GM12878 (cell line): ENCODE measurements at regions not wholly inside any gene's neighbourhood (a gene's known extent, or its start where the extent isn't known, plus 50 kb on each side); places are given as distances from the start of the nearest gene placed in this dataset.

Experiments used
- GABPA ChIP-seq: IDR thresholded peaks from 2 replicates; pipeline ENCODE4 v1.6.1; 2014; ENCODE audit warnings: antibody characterized with exemption, low read depth, mild to moderate bottlenecking, inconsistent platforms
- MTA3 ChIP-seq: IDR thresholded peaks from 2 replicates; pipeline ENCODE4 v1.6.1; 2012; ENCODE audit warnings: low read length, inconsistent platforms, borderline replicate concordance
- MYC ChIP-seq: IDR thresholded peaks from 2 replicates; pipeline ENCODE4 v1.6.1; 2011; ENCODE audit warnings: mild to moderate bottlenecking, low read length, moderate library complexity, inconsistent platforms; ENCODE audit not compliant: insufficient read depth, insufficient replicate concordance, insufficient read length, severe bottlenecking
- NFIC ChIP-seq: IDR thresholded peaks from 2 replicates; pipeline ENCODE4 v1.6.1; 2012; ENCODE audit warnings: low read depth, mild to moderate bottlenecking, inconsistent platforms, low read length, moderate library complexity
- NR2C2 ChIP-seq: IDR thresholded peaks from 2 replicates; pipeline ENCODE4 v1.6.1; 2011; ENCODE audit warnings: borderline replicate concordance, low read depth; ENCODE audit not compliant: control insufficient read depth, insufficient read length
- NRF1 ChIP-seq: conservative IDR thresholded peaks from 2 replicates; pipeline ENCODE4 v1.6.1; 2011; ENCODE audit warnings: mild to moderate bottlenecking, low read depth, low read length, improper control_type of control experiment
- RELA ChIP-seq: fragments of 450-650 bp; IDR thresholded peaks from 2 replicates; pipeline ENCODE4 v1.8.0; 2014; ENCODE audit warnings: borderline replicate concordance; ENCODE audit not compliant: partially characterized antibody
- RFX5 ChIP-seq: IDR thresholded peaks from 2 replicates; pipeline ENCODE4 v1.6.1; 2011; ENCODE audit warnings: low read depth, low read length, improper control_type of control experiment
- WRNIP1 ChIP-seq: IDR thresholded peaks from 2 replicates; pipeline ENCODE4 v1.6.1; 2011; ENCODE audit warnings: low read depth, low read length, improper control_type of control experiment, borderline replicate concordance
- TF ChIP-seq, protein P1 (sequence below): IDR thresholded peaks from 2 replicates; pipeline ENCODE4 v1.6.1; 2011; ENCODE audit warnings: low read depth, mild to moderate bottlenecking, low read length, moderate library complexity, borderline replicate concordance; ENCODE audit errors: extremely low read depth
- TF ChIP-seq, protein P2 (sequence below), 3 experiments: IDR thresholded peaks in 2 of 3; conservative IDR thresholded peaks in 1 of 3; 2 replicates each; pipeline ENCODE4 v1.5.1; 2011; ENCODE audit warnings: low read depth in 3 of 3, low read length in 3 of 3, mild to moderate bottlenecking in 3 of 3, control low read depth in 2 of 3, moderate library complexity in 2 of 3, inconsistent platforms in 1 of 3, mixed read lengths in 1 of 3; ENCODE audit not compliant: control insufficient read depth in 2 of 3, insufficient read depth in 1 of 3; ENCODE audit errors: extremely low read depth in 1 of 3

DNA sequence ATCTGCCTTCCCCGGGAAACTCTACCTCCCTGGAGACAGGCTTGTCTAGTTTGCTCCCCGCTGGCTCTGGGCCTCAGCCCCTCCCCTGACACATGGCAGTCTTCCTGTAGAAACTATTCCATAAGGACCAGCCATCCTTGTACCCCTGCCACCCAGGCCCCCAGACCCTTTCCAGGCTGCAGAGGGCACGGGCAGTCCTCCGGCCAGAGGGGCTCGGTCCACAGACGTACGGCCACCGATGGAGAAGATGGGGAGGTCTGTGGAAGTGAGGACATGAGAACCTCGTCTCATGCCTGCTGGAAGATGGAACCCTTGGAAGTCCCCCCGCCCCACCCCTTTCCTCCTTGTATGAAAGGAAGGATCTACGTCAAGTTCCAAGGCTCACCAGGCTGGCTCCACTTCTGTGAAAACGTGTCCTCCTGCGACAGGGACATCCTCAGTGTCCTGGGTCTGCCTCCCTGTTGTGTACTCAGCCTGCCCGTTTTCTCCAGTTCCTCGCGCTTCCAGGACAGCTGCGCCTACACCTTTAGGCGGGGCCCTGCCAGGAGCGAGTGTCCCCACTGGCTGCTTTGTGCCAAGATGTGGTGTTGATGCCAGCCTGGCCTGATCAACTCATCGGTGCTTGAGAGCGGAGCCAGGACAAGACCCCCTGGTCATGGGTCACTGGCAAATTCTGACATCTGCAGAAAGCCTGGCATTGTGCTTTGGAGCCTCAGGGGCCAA, 414.9 kb downstream of the GLRX3 start:
- TF ChIP-seq, protein P1, sequence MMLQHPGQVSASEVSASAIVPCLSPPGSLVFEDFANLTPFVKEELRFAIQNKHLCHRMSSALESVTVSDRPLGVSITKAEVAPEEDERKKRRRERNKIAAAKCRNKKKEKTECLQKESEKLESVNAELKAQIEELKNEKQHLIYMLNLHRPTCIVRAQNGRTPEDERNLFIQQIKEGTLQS: no peak
- TF ChIP-seq RFX5 (no peak), MYC (no peak), GABPA (no peak), NRF1 (no peak), NFIC (no peak), MTA3 (no peak), WRNIP1 (no peak), NR2C2 (no peak), RELA (no peak)
- TF ChIP-seq, protein P2, sequence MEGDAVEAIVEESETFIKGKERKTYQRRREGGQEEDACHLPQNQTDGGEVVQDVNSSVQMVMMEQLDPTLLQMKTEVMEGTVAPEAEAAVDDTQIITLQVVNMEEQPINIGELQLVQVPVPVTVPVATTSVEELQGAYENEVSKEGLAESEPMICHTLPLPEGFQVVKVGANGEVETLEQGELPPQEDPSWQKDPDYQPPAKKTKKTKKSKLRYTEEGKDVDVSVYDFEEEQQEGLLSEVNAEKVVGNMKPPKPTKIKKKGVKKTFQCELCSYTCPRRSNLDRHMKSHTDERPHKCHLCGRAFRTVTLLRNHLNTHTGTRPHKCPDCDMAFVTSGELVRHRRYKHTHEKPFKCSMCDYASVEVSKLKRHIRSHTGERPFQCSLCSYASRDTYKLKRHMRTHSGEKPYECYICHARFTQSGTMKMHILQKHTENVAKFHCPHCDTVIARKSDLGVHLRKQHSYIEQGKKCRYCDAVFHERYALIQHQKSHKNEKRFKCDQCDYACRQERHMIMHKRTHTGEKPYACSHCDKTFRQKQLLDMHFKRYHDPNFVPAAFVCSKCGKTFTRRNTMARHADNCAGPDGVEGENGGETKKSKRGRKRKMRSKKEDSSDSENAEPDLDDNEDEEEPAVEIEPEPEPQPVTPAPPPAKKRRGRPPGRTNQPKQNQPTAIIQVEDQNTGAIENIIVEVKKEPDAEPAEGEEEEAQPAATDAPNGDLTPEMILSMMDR (IDR thresholded peaks at IDR 0.05 in 2 of 3, conservative IDR thresholded peaks at IDR 0.05 in 1 of 3; ENCODE audit: control insufficient read depth in 2 of 3, extremely low read depth in 1 of 3, insufficient read depth in 1 of 3, low read depth in 3 of 3, low read length in 3 of 3): no peak
